Mucosa of descending colon (tissue), 3 donors: ENCODE measurements at regions not wholly inside any gene's neighbourhood (a gene's known extent, or its start where the extent isn't known, plus 50 kb on each side); places are given as distances from the start of the nearest gene placed in this dataset.

Experiments
- ATAC-seq: fragments of 200-7000 bp; cut with Tn5 transposase; one replicate; pipeline ENCODE4 v1.9.1; 2020; ENCODE audit warnings: mild to moderate bottlenecking, moderate library complexity
- DNase-seq, 3 donors: peaks; one replicate each; pipeline ENCODE4 v3.0.0-alpha.2; 2020
- H3K36me3 ChIP-seq: fragments of 200-600 bp; one replicate; pipeline ENCODE4 v1.8.0; 2021; ENCODE audit warnings: low read depth, mild to moderate bottlenecking
- H3K4me1 ChIP-seq: fragments of 200-600 bp; one replicate; pipeline ENCODE4 v1.8.0; 2021; ENCODE audit warnings: low read depth, mild to moderate bottlenecking
- H3K4me3 ChIP-seq: fragments of 200-600 bp; one replicate; pipeline ENCODE4 v1.8.0; 2021; ENCODE audit warnings: mild to moderate bottlenecking
- H3K9me3 ChIP-seq: fragments of 200-600 bp; one replicate; pipeline ENCODE4 v1.8.0; 2021; ENCODE audit warnings: mild to moderate bottlenecking
- intact Hi-C, 2 donors: fragments of 100-400 bp; cut with DNase I in 1 of 2; cut with micrococcal nuclease in 1 of 2; formaldehyde crosslinking; loops; one replicate each; pipeline versions ENCODE4 v1.11.0 to v1.11.1; 2022; cut with DNase I, micrococcal nuclease
- TF ChIP-seq, protein P1 (sequence below): fragments of 200-600 bp; IDR thresholded peaks from one replicate; pipeline ENCODE4 v1.8.0; 2022; ENCODE audit warnings: antibody characterized with exemption, mild to moderate bottlenecking
- donor health status: DM: no; HTN: no; CAD: no; lungs with moderate emphysema.
- donor health status: DM: no; HTN: no; CAD: no.
- donor health status: DM: no; HTN: yes; CAD: no.

DNA sequence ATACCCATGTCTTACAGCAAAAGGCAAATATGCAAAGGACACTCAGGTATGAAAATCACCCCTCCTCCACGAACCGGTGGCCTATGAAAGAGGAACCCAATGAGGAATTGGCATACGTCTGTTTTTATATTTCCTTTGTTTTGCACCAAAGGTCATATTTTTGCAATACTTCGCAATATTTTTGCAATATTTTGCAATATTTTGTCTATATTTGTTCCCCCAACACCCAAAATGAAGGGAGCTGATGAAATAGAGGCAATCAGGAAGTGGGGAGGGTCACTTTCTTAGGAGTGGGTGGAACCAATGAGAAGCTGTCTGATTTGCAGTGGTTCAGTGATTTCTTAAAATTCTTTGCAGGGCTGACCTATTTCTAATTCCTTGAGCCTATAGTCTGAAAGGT is 296.8 kb upstream of the TSHZ2 start:
- DNase-seq (no peak), ATAC-seq (no peak)
- intact Hi-C loops, result no loop called here
- TF ChIP-seq, protein P1, sequence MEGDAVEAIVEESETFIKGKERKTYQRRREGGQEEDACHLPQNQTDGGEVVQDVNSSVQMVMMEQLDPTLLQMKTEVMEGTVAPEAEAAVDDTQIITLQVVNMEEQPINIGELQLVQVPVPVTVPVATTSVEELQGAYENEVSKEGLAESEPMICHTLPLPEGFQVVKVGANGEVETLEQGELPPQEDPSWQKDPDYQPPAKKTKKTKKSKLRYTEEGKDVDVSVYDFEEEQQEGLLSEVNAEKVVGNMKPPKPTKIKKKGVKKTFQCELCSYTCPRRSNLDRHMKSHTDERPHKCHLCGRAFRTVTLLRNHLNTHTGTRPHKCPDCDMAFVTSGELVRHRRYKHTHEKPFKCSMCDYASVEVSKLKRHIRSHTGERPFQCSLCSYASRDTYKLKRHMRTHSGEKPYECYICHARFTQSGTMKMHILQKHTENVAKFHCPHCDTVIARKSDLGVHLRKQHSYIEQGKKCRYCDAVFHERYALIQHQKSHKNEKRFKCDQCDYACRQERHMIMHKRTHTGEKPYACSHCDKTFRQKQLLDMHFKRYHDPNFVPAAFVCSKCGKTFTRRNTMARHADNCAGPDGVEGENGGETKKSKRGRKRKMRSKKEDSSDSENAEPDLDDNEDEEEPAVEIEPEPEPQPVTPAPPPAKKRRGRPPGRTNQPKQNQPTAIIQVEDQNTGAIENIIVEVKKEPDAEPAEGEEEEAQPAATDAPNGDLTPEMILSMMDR, result no peak
- Histone ChIP-seq H3K4me3 (no peak overlapping the region), H3K4me1 (no peaks in the 10 kb centered on the region), H3K36me3 (no peaks in the 10 kb centered on the region), H3K9me3 (no peaks in the 10 kb centered on the region)

DNA sequence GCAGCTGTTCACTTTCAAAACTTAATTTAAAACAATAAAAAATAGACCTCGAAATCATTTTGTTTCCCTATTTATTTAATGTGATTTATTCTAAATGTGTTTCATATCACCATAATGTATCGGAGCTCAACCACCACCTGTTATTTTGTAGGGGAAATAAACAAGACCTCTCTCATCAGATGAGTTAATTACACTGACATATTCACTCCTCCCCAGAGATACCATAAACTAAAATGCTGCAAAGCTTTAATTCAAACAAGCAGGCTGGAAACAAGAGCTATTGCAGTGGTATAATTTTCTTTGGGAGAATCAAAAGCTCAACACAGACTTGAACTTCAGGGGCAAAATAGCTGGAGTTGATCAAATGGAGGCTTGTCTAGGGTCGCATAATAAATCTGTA is 303.5 kb upstream of the TSHZ2 start:
- ATAC-seq (no peak), DNase-seq (no peak)
- no peaks in the 10 kb centered on the region for H3K9me3 ChIP-seq
- no peaks in the 10 kb centered on the region for H3K36me3 ChIP-seq
- TF ChIP-seq, protein P1, result no peak
- intact Hi-C loops, result no loop called here
- H3K4me3 ChIP-seq, result no peak overlapping the region
- no peaks in the 10 kb centered on the region for H3K4me1 ChIP-seq

DNA sequence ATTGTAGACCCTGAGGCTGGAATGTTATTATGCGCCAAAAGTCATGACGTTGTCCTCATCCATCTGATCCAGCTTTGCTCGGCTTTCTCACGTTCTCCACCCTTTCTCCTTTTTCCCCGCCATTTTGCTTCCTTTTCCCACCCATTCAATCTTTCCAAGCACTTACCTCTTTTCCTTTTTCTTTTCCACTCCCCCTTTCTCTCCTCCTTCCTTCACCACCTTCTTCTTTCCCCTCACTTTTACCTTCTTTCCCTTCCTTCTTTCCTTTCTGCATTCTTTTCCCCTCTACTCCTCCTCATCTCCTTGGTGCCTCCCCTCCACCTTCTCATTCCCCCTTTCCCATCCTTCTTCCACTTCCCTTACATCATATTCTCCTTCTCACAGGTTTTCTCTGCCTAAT is 304.8 kb upstream of the TSHZ2 start:
- intact Hi-C loops, result no loop called here
- no peaks in the 10 kb centered on the region for H3K9me3 ChIP-seq
- no peak for ATAC-seq

GRCh38 chr20:52665441-52665840 is 306.7 kb upstream of the TSHZ2 start:
- TF ChIP-seq, protein P1, result no peak
- H3K4me1 ChIP-seq, result no peaks in the 10 kb centered on the region
- intact Hi-C loops, result no loop called here
- DNase-seq (no peak), ATAC-seq (no peak)
- H3K4me3 ChIP-seq, result no peak overlapping the region
- H3K9me3 ChIP-seq, result no peaks in the 10 kb centered on the region
- no peaks in the 10 kb centered on the region for H3K36me3 ChIP-seq

More for the DNA sequence above, 304.8 kb upstream of the TSHZ2 start:
- Histone ChIP-seq H3K4me1 (no peaks in the 10 kb centered on the region), H3K4me3 (no peak overlapping the region), H3K36me3 (no peaks in the 10 kb centered on the region)
- DNase-seq, result no peak
- TF ChIP-seq, protein P1, result no peak

GRCh38 chr20:52655395-52655794 is 316.8 kb upstream of the TSHZ2 start:
- Histone ChIP-seq H3K36me3 (no peaks in the 10 kb centered on the region), H3K4me1 (no peaks in the 10 kb centered on the region), H3K4me3 (no peak overlapping the region), H3K9me3 (no peaks in the 10 kb centered on the region)
- ATAC-seq (no peak), DNase-seq (no peak)
- TF ChIP-seq, protein P1, result no peak
- intact Hi-C loops, result no loop called here

- H3K9me3 ChIP-seq, result no peaks in the 10 kb centered on the region
- DNase-seq (peak in 1 of 3 donors; percentile 2), ATAC-seq (no peak)
- H3K4me1 ChIP-seq, result no peaks in the 10 kb centered on the region
- TF ChIP-seq, protein P1, result no peak
- intact Hi-C loops, result no loop called here
- H3K4me3 ChIP-seq, result no peak overlapping the region
- no peaks in the 10 kb centered on the region for H3K36me3 ChIP-seq
Measured at GRCh38 chr20:52654567-52654966, 317.6 kb upstream of the TSHZ2 start.
